GM12875 (cell line): ENCODE measurements at regions not wholly inside any gene's neighbourhood (a gene's known extent, or its start where the extent isn't known, plus 50 kb on each side); places are given as distances from the start of the nearest gene placed in this dataset.

Experiments
- H3K4me3 ChIP-seq: one replicate; pipeline ENCODE4 v1.5.1; 2011; ENCODE audit warnings: low read depth, low read length, control low read depth
- TF ChIP-seq, protein P1 (sequence below): IDR thresholded peaks from 2 replicates; pipeline ENCODE4 v1.5.1; 2011; ENCODE audit warnings: low read depth, mild to moderate bottlenecking, control low read depth, inconsistent platforms, low read length, moderate library complexity, borderline replicate concordance; ENCODE audit not compliant: insufficient read depth

- no peak overlapping the region for H3K4me3 ChIP-seq
- TF ChIP-seq, protein P1, sequence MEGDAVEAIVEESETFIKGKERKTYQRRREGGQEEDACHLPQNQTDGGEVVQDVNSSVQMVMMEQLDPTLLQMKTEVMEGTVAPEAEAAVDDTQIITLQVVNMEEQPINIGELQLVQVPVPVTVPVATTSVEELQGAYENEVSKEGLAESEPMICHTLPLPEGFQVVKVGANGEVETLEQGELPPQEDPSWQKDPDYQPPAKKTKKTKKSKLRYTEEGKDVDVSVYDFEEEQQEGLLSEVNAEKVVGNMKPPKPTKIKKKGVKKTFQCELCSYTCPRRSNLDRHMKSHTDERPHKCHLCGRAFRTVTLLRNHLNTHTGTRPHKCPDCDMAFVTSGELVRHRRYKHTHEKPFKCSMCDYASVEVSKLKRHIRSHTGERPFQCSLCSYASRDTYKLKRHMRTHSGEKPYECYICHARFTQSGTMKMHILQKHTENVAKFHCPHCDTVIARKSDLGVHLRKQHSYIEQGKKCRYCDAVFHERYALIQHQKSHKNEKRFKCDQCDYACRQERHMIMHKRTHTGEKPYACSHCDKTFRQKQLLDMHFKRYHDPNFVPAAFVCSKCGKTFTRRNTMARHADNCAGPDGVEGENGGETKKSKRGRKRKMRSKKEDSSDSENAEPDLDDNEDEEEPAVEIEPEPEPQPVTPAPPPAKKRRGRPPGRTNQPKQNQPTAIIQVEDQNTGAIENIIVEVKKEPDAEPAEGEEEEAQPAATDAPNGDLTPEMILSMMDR, result no peak
These were observed 329.7 kb upstream of the ADARB2 start for GRCh38 chr10:2067015-2067414.

- TF ChIP-seq, protein P1, result no peak
- H3K4me3 ChIP-seq, result no peak overlapping the region
These were observed 317.4 kb upstream of the ADARB2 start for GRCh38 chr10:2054728-2055127.

DNA sequence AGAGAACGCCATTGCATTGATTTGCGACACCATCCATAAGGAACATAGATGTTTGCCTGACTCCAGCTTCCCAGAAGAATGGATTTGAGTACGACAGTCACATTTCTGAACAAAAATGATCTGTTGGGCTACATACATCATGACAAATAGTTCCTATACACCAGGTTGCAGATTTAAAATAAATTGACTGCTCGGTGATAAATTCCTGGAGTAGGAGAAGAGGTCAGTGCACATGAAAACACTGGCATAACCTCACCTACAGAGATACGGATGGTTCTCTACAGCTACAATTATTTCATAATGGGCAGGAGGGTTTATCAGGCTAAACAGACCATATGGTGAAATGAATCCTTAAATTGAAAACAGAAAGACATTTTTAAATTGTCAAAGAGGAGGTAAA lies 316.5 kb upstream of the ADARB2 start:
- H3K4me3 ChIP-seq, result no peak overlapping the region
- TF ChIP-seq, protein P1, result no peak

DNA sequence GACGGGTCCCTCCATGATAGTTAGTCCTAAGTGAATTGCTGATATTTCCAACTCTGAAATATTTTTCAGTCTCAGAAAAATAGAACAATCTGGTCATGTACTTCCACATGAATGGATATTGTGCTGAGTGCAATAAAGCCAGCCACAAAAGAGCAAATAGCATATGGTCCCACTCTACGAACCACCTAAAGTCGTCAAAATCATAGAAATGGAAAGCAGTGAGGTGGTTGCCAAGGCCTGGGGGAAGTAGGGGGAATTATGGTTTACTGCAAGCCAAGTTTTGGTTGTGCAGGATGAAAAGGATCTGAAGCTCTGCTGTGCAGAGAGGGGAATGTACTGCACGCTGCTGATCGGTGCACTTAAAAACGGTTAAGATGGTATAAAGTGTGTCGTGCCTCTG lies 313.8 kb upstream of the ADARB2 start:
- TF ChIP-seq, protein P1, result no peak
- no peak overlapping the region for H3K4me3 ChIP-seq

DNA sequence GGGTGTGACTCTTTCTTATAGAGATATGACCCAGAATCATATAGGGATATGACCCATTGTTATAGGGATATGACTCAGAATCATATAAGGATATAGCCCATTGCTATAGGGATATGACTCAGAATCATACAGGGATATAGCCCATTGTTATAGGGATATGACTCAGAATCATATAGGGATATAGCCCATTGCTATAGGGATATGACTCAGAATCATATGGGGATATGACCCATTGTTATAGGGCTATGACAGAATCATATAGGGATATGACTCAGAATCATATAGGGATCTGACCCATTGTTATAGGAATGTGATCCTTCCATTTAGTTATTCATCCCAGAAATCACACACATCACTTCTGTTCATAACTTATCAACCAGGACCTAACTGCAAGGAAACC lies 312.2 kb upstream of the ADARB2 start:
- TF ChIP-seq, protein P1, result no peak
- no peak overlapping the region for H3K4me3 ChIP-seq

DNA sequence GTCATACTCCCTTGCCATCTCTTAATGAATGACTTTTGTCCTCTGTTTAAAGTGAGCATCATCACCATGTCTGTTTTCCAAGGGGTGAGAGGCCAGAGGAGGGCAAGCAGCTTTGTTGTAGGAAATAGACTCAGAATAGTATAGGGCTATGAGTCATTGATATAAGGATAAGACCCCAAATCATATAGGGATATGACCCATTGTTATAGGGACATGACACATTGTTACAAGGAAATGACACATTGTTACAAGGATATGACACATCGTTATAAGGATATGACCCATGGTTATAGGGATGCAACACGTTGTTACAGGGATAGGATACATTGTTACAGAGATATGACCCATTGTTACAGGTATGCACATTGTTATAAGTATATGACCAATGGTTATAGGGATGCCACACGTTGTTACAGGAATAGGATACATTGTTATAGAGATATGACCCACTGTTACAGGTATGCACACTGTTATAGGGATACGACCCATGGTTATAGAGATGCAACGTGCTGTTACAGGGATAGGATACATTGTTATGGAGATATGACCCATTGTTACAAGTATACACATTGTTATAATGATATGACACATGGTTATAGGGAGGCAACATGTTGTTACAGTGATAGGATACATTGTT lies 311.1 kb upstream of the ADARB2 start:
- no peak overlapping the region for H3K4me3 ChIP-seq
- TF ChIP-seq, protein P1, result no peak

DNA sequence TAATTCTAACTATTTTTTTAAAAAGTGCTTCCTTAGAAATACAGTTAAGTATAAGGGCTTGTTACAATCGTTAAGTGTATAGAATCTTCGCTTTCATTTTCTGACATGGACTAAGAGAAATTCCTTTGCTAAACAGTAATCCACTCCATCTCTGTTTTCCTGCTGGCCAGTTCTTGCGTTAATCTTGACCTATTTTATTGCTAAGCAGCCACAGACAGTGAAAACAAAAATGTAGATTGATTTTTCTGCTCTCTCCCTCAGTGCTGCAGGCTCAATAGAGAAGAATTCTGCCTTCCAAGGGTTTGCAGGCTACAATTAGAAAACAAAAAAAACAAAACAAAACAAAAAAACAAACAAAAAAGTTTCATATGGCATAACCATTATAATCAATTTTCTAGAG lies 310.4 kb upstream of the ADARB2 start:
- TF ChIP-seq, protein P1, result no peak
- H3K4me3 ChIP-seq, result no peak overlapping the region
